ENCODE measurements at regions not wholly inside any gene's neighbourhood (a gene's known extent, or its start where the extent isn't known, plus 50 kb on each side); places are given as distances from the start of the nearest gene placed in this dataset.
A peak's percentile ranks its signal among the peaks of the same experiment; 100 is the strongest.

GRCh38 chr11:114821621-114822412 lies 143.5 kb downstream of the NXPE2 start:
- Histone ChIP-seq H3K36me3 (replicated peaks in 1 of 2) (no peaks in the 10 kb centered on the region), H3K9me3 (replicated peaks in 1 of 3) (no peaks in the 10 kb centered on the region), H3K4me3 (no peak overlapping the region), H3K4me1 (replicated peaks in 1 of 2) (no peaks in the 10 kb centered on the region), H3K27me3 (no peaks in the 10 kb centered on the region), H3K27ac (no peak overlapping the region)
- TF ChIP-seq, protein P1, sequence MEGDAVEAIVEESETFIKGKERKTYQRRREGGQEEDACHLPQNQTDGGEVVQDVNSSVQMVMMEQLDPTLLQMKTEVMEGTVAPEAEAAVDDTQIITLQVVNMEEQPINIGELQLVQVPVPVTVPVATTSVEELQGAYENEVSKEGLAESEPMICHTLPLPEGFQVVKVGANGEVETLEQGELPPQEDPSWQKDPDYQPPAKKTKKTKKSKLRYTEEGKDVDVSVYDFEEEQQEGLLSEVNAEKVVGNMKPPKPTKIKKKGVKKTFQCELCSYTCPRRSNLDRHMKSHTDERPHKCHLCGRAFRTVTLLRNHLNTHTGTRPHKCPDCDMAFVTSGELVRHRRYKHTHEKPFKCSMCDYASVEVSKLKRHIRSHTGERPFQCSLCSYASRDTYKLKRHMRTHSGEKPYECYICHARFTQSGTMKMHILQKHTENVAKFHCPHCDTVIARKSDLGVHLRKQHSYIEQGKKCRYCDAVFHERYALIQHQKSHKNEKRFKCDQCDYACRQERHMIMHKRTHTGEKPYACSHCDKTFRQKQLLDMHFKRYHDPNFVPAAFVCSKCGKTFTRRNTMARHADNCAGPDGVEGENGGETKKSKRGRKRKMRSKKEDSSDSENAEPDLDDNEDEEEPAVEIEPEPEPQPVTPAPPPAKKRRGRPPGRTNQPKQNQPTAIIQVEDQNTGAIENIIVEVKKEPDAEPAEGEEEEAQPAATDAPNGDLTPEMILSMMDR (IDR thresholded peaks at IDR 0.05): no peak
- no peak for TF ChIP-seq POLR2A (IDR thresholded peaks at IDR 0.05)
- peak; percentile 32 to 75 (median 56) for DNase-seq
- WGBS, 4 donors: 56 to 76% (median 74%) methylated on average over 7 to 11 of the region's 11 CpGs
- intact Hi-C loops (cut with DNase I): no loop called here

DNA sequence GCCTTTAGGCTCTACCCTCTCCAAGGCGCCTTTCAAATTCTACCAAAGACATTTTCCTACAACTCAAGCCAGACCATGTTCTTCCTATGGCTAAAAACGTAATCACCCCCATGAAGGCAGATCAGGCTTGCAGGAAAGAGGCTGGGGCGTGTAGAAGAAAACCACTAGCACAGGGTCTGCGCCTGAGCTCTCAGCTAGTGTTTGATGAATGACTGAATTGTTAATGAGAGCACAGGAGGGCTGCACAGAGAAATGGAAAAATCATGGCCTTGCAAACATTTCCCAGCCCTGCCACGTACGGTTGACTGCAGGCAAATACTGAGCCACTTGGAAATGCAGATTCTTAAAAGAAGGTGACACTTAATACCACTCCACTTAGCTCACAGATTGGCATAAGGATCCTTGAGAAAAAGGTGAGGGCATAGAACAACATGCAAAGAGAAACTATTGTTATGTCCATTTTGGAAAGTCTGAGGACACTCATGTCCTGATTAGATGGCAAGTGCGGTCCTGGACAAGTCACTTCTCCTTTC lies 148.6 kb downstream of the NXPE2 start:
- no peak for TF ChIP-seq POLR2A (IDR thresholded peaks at IDR 0.05)
- TF ChIP-seq, protein P1 (IDR thresholded peaks at IDR 0.05): no peak
- Histone ChIP-seq H3K27me3 (no peaks in the 10 kb centered on the region), H3K36me3 (replicated peaks in 1 of 2) (no peaks in the 10 kb centered on the region), H3K9me3 (replicated peaks in 1 of 3) (no peaks in the 10 kb centered on the region), H3K27ac (no peak overlapping the region), H3K4me3 (no peak overlapping the region), H3K4me1 (replicated peaks in 1 of 2) (no peaks in the 10 kb centered on the region)
- intact Hi-C loops (cut with DNase I): no loop called here
- DNase-seq: no peak
- WGBS, 4 donors: 75 to 88% (median 88%) methylated on average over 7 of the region's 7 CpGs

DNA sequence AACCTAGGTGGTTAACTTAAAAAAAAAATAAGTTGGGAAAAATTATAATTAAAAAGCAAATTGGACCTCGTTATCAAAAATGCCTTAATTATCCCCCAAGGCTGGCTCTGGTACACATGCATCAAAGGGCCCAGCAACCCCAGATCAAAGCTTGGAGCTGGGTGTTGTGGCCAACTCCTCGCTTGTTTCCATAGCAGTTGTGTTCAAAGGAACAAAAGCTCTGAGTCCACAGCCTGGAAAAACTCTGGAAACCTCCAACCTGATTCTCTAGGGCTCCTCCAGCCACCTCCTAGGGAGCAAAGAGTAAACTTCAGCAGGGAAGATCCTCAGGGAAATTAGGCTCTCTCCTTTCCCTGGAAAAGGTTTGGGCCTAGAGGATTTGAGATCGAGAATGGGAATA lies 149.4 kb downstream of the NXPE2 start:
- Histone ChIP-seq H3K27ac (no peak overlapping the region), H3K9me3 (replicated peaks in 1 of 3) (no peaks in the 10 kb centered on the region), H3K4me3 (no peak overlapping the region), H3K27me3 (no peaks in the 10 kb centered on the region), H3K36me3 (replicated peaks in 1 of 2) (no peaks in the 10 kb centered on the region), H3K4me1 (replicated peaks in 1 of 2) (no peaks in the 10 kb centered on the region)
- TF ChIP-seq, protein P1 (IDR thresholded peaks at IDR 0.05): no peak
- TF ChIP-seq POLR2A (IDR thresholded peaks at IDR 0.05): no peak
- no peak for DNase-seq
- intact Hi-C loops (cut with DNase I): no loop called here
- 85 to 92% (median 88%) methylated on average over 3 of the region's 3 CpGs for WGBS, 4 donors

- intact Hi-C loops (cut with DNase I): no loop called here
- H3K27ac ChIP-seq: no peak overlapping the region
- H3K4me1 ChIP-seq (replicated peaks in 1 of 2): no peaks in the 10 kb centered on the region
- no peak for DNase-seq
- 41 to 64% (median 44%) methylated on average over 6 of the region's 6 CpGs for WGBS, 4 donors
- TF ChIP-seq, protein P1 (IDR thresholded peaks at IDR 0.05): no peak
- TF ChIP-seq POLR2A (IDR thresholded peaks at IDR 0.05): no peak
- no peaks in the 10 kb centered on the region for H3K9me3 ChIP-seq (replicated peaks in 1 of 3)
- no peaks in the 10 kb centered on the region for H3K36me3 ChIP-seq (replicated peaks in 1 of 2)
- H3K27me3 ChIP-seq: peaks cover 5% of the 10 kb centered on the region
- no peak overlapping the region for H3K4me3 ChIP-seq
These were observed 154.3 kb downstream of the NXPE2 start for GRCh38 chr11:114832532-114833125.

Measured in adrenal gland (tissue), 9 donors.